ENCODE measurements at regions not wholly inside any gene's neighbourhood (a gene's known extent, or its start where the extent isn't known, plus 50 kb on each side); places are given as distances from the start of the nearest gene placed in this dataset.

DNA sequence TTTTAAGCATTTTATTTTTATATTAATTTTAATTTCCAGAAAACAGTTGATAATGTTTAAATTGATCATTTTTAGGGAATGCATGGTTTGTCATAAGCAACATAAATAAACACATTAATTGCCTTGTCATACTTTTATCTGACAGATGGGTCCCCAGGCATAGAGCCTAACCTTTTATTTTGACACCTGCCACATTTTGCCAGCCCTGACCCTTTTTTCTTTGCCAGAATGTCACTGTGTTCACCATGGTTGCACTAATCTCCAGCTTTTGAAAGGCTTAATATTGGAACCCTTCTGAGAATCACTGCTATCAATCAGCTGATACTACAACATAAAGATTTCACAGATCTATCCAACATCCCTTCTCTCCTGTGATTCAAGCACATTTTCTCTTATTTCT is 56.0 kb upstream of the DPYD start:
- no peak for DNase-seq (ENCODE audit: low spot score)
